Neural cell (in vitro differentiated cells): ENCODE measurements at regions not wholly inside any gene's neighbourhood (a gene's known extent, or its start where the extent isn't known, plus 50 kb on each side); places are given as distances from the start of the nearest gene placed in this dataset.

Experiments used
- H2AFZ ChIP-seq: fragments of 200-600, 300-800 bp; sonication (generic), shearing (Covaris generic); 2 replicates; pipeline ENCODE4 v1.6.0; 2014; ENCODE audit warnings: low read depth, mild to moderate bottlenecking, antibody characterized with exemption, low read length, moderate library complexity
- H3F3A ChIP-seq: fragments of 200-600 bp; shearing (Covaris generic); 2 replicates; pipeline ENCODE4 v1.6.1; 2016; ENCODE audit warnings: mild to moderate bottlenecking, moderate library complexity, mixed read lengths, antibody characterized with exemption, low read length; ENCODE audit not compliant: insufficient read depth, poor library complexity, severe bottlenecking
- H3K27ac ChIP-seq: fragments of 200-600, 300-800 bp; sonication (generic), shearing (Covaris generic); 2 replicates; pipeline ENCODE4 v1.5.1; 2014; ENCODE audit warnings: mild to moderate bottlenecking, low read length, moderate library complexity
- H3K27me3 ChIP-seq: fragments of 300-800, 200-600 bp; sonication (generic), shearing (Covaris generic); 2 replicates; pipeline ENCODE4 v1.6.0; 2014; ENCODE audit warnings: mild to moderate bottlenecking, low read depth, low read length, moderate library complexity; ENCODE audit not compliant: insufficient read depth
- H3K36me3 ChIP-seq: fragments of 300-800, 200-600 bp; sonication (generic), shearing (Covaris generic); 2 replicates; pipeline ENCODE4 v1.5.1; 2014; ENCODE audit warnings: mild to moderate bottlenecking, antibody characterized with exemption, low read length, moderate library complexity; ENCODE audit not compliant: insufficient read depth
- H3K4me2 ChIP-seq: fragments of 300-800, 200-600 bp; sonication (generic), shearing (Covaris generic); 2 replicates; pipeline ENCODE4 v1.6.0; 2014; ENCODE audit warnings: mild to moderate bottlenecking, low read length
- H3K4me3 ChIP-seq: fragments of 300-800, 200-600 bp; sonication (generic), shearing (Covaris generic); 2 replicates; pipeline ENCODE4 v1.5.1; 2014; ENCODE audit warnings: mild to moderate bottlenecking, low read length, moderate library complexity
- H3K79me2 ChIP-seq: fragments of 200-600 bp; shearing (Covaris generic); replicated peaks from 2 replicates; pipeline ENCODE4 v1.6.0; 2014; ENCODE audit warnings: mild to moderate bottlenecking, low read length, moderate library complexity; ENCODE audit not compliant: insufficient read depth
- H3K9ac ChIP-seq: fragments of 300-800, 200-600 bp; sonication (generic), shearing (Covaris generic); 2 replicates; pipeline ENCODE4 v1.6.1; 2016; ENCODE audit warnings: mild to moderate bottlenecking, low read length, mixed read lengths
- H3K9me2 ChIP-seq: fragments of 200-600 bp; shearing (Covaris generic); 2 replicates; pipeline ENCODE4 v1.6.1; 2016; ENCODE audit warnings: mild to moderate bottlenecking, low read length, mixed read lengths; ENCODE audit not compliant: insufficient read depth
- H3K9me3 ChIP-seq: fragments of 200-600, 300-800 bp; sonication (generic), shearing (Covaris generic); 2 replicates; pipeline ENCODE4 v1.6.1; 2016; ENCODE audit warnings: mild to moderate bottlenecking, mixed run types, low read length, moderate library complexity, mixed read lengths
- H4K20me1 ChIP-seq: fragments of 200-600 bp; shearing (Covaris generic); 2 replicates; pipeline ENCODE4 v1.6.1; 2016; ENCODE audit warnings: mild to moderate bottlenecking, mixed run types; ENCODE audit not compliant: insufficient read depth
- CTCF ChIP-seq: fragments of 450-650 bp; IDR thresholded peaks from 2 replicates; pipeline ENCODE4 v1.5.1; 2014; ENCODE audit warnings: antibody characterized with exemption, mild to moderate bottlenecking, moderate library complexity; ENCODE audit not compliant: poor library complexity, severe bottlenecking
- EP300 ChIP-seq: fragments of 450-650 bp; conservative IDR thresholded peaks from 2 replicates; pipeline ENCODE4 v1.6.1; 2014; ENCODE audit warnings: antibody characterized with exemption, mild to moderate bottlenecking, moderate library complexity; ENCODE audit not compliant: poor library complexity, severe bottlenecking
- EZH2 ChIP-seq: fragments of 200-600, 300-800 bp; shearing (Covaris generic), sonication (generic); IDR thresholded peaks from 2 replicates; pipeline ENCODE4 v1.6.1; 2014; ENCODE audit warnings: antibody characterized with exemption, low read length, borderline replicate concordance, mild to moderate bottlenecking; ENCODE audit not compliant: insufficient read depth, poor library complexity, severe bottlenecking
- MXI1 ChIP-seq: fragments of 450-650 bp; conservative IDR thresholded peaks from 2 replicates; pipeline ENCODE4 v1.6.1; 2014; ENCODE audit warnings: antibody characterized with exemption, mild to moderate bottlenecking; ENCODE audit not compliant: poor library complexity, severe bottlenecking
- POLR2AphosphoS5 ChIP-seq: IDR thresholded peaks from 2 replicates; pipeline ENCODE4 v1.6.1; 2012
- RAD21 ChIP-seq: fragments of 450-650 bp; conservative IDR thresholded peaks from 2 replicates; pipeline ENCODE4 v1.6.1; 2014; ENCODE audit warnings: antibody characterized with exemption, mild to moderate bottlenecking, moderate library complexity
- REST ChIP-seq: IDR thresholded peaks from 2 replicates; pipeline ENCODE4 v1.6.1; 2012; ENCODE audit warnings: borderline replicate concordance
- SMC3 ChIP-seq: fragments of 450-650 bp; conservative IDR thresholded peaks from 2 replicates; pipeline ENCODE4 v1.6.1; 2014; ENCODE audit warnings: antibody characterized with exemption, mild to moderate bottlenecking, moderate library complexity; ENCODE audit not compliant: poor library complexity
- TAF1 ChIP-seq: IDR thresholded peaks from 2 replicates; pipeline ENCODE4 v1.6.1; 2012; ENCODE audit warnings: low read depth

- H3K4me2 ChIP-seq = no peak overlapping the region
- H3K4me3 ChIP-seq = no peak overlapping the region
- H3K9me3 ChIP-seq = no peaks in the 10 kb centered on the region
- no peak overlapping the region for H3K27ac ChIP-seq
- H3K9ac ChIP-seq = no peak overlapping the region
- TF ChIP-seq MXI1 (no peak), REST (no peak), EZH2 (no peak), TAF1 (no peak), RAD21 (no peak), POLR2AphosphoS5 (no peak), SMC3 (no peak), EP300 (no peak), CTCF (no peak)
- no peaks in the 10 kb centered on the region for H3K36me3 ChIP-seq
- no peaks in the 10 kb centered on the region for H4K20me1 ChIP-seq
- no peaks in the 10 kb centered on the region for H3F3A ChIP-seq
- H3K27me3 ChIP-seq = no peaks in the 10 kb centered on the region
- H3K9me2 ChIP-seq = no peaks in the 10 kb centered on the region
- peaks cover 3% of the 10 kb centered on the region for H3K79me2 ChIP-seq
- H2AFZ ChIP-seq = no peak overlapping the region
Observed at GRCh38 chr2:61759718-61760117, 94.1 kb downstream of the FAM161A start.

- no peaks in the 10 kb centered on the region for H3K27me3 ChIP-seq
- H3K9me3 ChIP-seq = no peaks in the 10 kb centered on the region
- H3K4me2 ChIP-seq = no peak overlapping the region
- no peaks in the 10 kb centered on the region for H4K20me1 ChIP-seq
- H3F3A ChIP-seq = no peaks in the 10 kb centered on the region
- no peak overlapping the region for H3K9ac ChIP-seq
- H3K79me2 ChIP-seq = peaks cover 3% of the 10 kb centered on the region
- no peaks in the 10 kb centered on the region for H3K36me3 ChIP-seq
- no peak overlapping the region for H2AFZ ChIP-seq
- no peak overlapping the region for H3K27ac ChIP-seq
- H3K9me2 ChIP-seq = no peaks in the 10 kb centered on the region
- TF ChIP-seq EP300 = no peak
- TF ChIP-seq SMC3 = no peak
- no peak overlapping the region for H3K4me3 ChIP-seq
Observed at GRCh38 chr2:61759005-61759404, 94.9 kb downstream of the FAM161A start.

GRCh38 chr2:61758159-61758558 is 95.7 kb downstream of the FAM161A start:
- Histone ChIP-seq H3F3A (no peaks in the 10 kb centered on the region), H4K20me1 (no peaks in the 10 kb centered on the region), H3K27ac (no peak overlapping the region), H3K9me2 (no peaks in the 10 kb centered on the region), H3K9me3 (no peaks in the 10 kb centered on the region), H3K79me2 (peaks cover 3% of the 10 kb centered on the region), H3K4me3 (no peak overlapping the region), H3K9ac (no peak overlapping the region), H3K36me3 (no peaks in the 10 kb centered on the region), H2AFZ (no peak overlapping the region), H3K4me2 (no peak overlapping the region), H3K27me3 (no peaks in the 10 kb centered on the region)
- TF ChIP-seq TAF1 (no peak), MXI1 (no peak), REST (no peak), POLR2AphosphoS5 (no peak), EZH2 (no peak), CTCF (no peak), EP300 (no peak), RAD21 (no peak), SMC3 (no peak)
